ENCODE measurements at regions not wholly inside any gene's neighbourhood (a gene's known extent, or its start where the extent isn't known, plus 50 kb on each side); places are given as distances from the start of the nearest gene placed in this dataset.

GRCh38 chr16:86914876-86915717 lies 336.7 kb downstream of the FOXL1 start:
- H3K27ac ChIP-seq (ENCODE audit: low read depth in 1 of 2, low read length in 2 of 2) = no peak overlapping the region
- no peaks in the 10 kb centered on the region for H3K36me3 ChIP-seq (ENCODE audit: control insufficient read depth in 1 of 2, insufficient read depth in 2 of 2, low read length in 1 of 2)
- intact Hi-C loops (cut with DNase I) = no loop called here
- DNase-seq = no peak
- H3K27me3 ChIP-seq (ENCODE audit: control insufficient read depth in 1 of 2, insufficient read depth in 2 of 2, low read length in 1 of 2) = no peaks in the 10 kb centered on the region
- H3K4me3 ChIP-seq (ENCODE audit: low read length in 2 of 2) = no peak overlapping the region
- no peaks in the 10 kb centered on the region for H3K4me1 ChIP-seq (ENCODE audit: control insufficient read depth in 1 of 2, insufficient read depth in 2 of 2, low read length in 2 of 2)
- ATAC-seq (ENCODE audit: low FRiP score) = no peak
- H3K9me3 ChIP-seq (ENCODE audit: control insufficient read depth, low read length) = no peaks in the 10 kb centered on the region
- WGBS, 2 donors = 90 to 91% methylated on average over 18 of the region's 18 CpGs

GRCh38 chr16:86917471-86918365 lies 339.4 kb downstream of the FOXL1 start:
- H3K27me3 ChIP-seq (ENCODE audit: control insufficient read depth in 1 of 2, insufficient read depth in 2 of 2, low read length in 1 of 2) = no peaks in the 10 kb centered on the region
- H3K9me3 ChIP-seq (ENCODE audit: control insufficient read depth, low read length) = peaks cover 6% of the 10 kb centered on the region
- H3K27ac ChIP-seq (ENCODE audit: low read depth in 1 of 2, low read length in 2 of 2) = no peak overlapping the region
- DNase-seq (no peak), ATAC-seq (ENCODE audit: low FRiP score) (no peak)
- H3K4me1 ChIP-seq (ENCODE audit: control insufficient read depth in 1 of 2, insufficient read depth in 2 of 2, low read length in 2 of 2) = no peaks in the 10 kb centered on the region
- 96 to 98% methylated on average over 45 of the region's 45 CpGs for WGBS, 2 donors
- H3K4me3 ChIP-seq (ENCODE audit: low read length in 2 of 2) = no peak overlapping the region
- H3K36me3 ChIP-seq (ENCODE audit: control insufficient read depth in 1 of 2, insufficient read depth in 2 of 2, low read length in 1 of 2) = no peaks in the 10 kb centered on the region
- intact Hi-C loops (cut with DNase I) = no loop called here

GRCh38 chr16:86918637-86919036 lies 340.3 kb downstream of the FOXL1 start:
- Histone ChIP-seq H3K27ac (ENCODE audit: low read depth in 1 of 2, low read length in 2 of 2) (no peak overlapping the region), H3K27me3 (ENCODE audit: control insufficient read depth in 1 of 2, insufficient read depth in 2 of 2, low read length in 1 of 2) (no peaks in the 10 kb centered on the region), H3K4me3 (ENCODE audit: low read length in 2 of 2) (no peak overlapping the region), H3K4me1 (ENCODE audit: control insufficient read depth in 1 of 2, insufficient read depth in 2 of 2, low read length in 2 of 2) (no peaks in the 10 kb centered on the region), H3K36me3 (ENCODE audit: control insufficient read depth in 1 of 2, insufficient read depth in 2 of 2, low read length in 1 of 2) (no peaks in the 10 kb centered on the region), H3K9me3 (ENCODE audit: control insufficient read depth, low read length) (peaks cover 6% of the 10 kb centered on the region)
- DNase-seq (no peak), ATAC-seq (ENCODE audit: low FRiP score) (no peak)
- WGBS, 2 donors = 92 to 95% methylated on average over 9 of the region's 9 CpGs
- intact Hi-C loops (cut with DNase I) = no loop called here

- H3K27ac ChIP-seq (ENCODE audit: low read depth in 1 of 2, low read length in 2 of 2) = no peak overlapping the region
- H3K27me3 ChIP-seq (ENCODE audit: control insufficient read depth in 1 of 2, insufficient read depth in 2 of 2, low read length in 1 of 2) = no peaks in the 10 kb centered on the region
- no peak for DNase-seq
- H3K36me3 ChIP-seq (ENCODE audit: control insufficient read depth in 1 of 2, insufficient read depth in 2 of 2, low read length in 1 of 2) = no peaks in the 10 kb centered on the region
- H3K4me3 ChIP-seq (ENCODE audit: low read length in 2 of 2) = no peak overlapping the region
- ATAC-seq (ENCODE audit: low FRiP score) = no peak
- H3K4me1 ChIP-seq (ENCODE audit: control insufficient read depth in 1 of 2, insufficient read depth in 2 of 2, low read length in 2 of 2) = no peaks in the 10 kb centered on the region
- 89 to 92% methylated on average over 12 of the region's 12 CpGs for WGBS, 2 donors
- peaks cover 6% of the 10 kb centered on the region for H3K9me3 ChIP-seq (ENCODE audit: control insufficient read depth, low read length)
- intact Hi-C loops (cut with DNase I) = no loop called here
Measured at GRCh38 chr16:86919078-86919477, 340.7 kb downstream of the FOXL1 start.

DNA sequence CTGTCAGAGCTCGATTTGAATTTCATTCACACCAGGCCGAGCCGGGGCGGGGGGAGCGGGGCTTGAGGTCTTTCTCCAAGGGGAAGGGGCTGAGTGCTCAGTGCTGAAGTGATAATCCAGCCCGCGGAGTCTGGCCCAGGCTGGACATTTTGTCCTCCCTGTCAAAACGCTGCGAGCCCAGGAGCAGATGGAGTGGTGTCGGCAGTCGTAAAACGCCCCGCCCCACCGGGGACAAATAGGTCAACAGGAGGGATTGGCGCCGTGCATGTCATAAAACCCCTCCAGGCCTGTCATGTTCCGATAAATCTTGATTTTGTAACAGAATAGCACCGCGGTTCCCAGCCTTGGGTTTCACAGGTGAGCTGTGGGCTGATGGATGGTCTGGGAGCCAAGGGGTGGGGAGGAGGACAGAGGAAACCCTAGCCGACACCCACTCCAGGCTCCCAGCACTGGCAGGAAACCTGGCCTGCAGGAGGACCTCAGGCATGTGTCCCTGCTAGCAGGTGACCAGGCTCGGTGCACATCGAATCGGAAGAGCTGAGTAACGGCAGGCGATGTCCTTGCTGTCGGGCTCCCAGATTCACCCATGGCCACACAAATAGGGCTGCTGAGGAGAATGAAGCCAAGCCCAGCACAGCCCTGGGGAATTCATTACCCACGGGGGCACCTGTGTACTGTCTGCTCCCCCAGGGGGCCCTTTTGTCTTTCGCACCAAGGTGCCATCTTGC lies 341.4 kb downstream of the FOXL1 start:
- no peak for ATAC-seq (ENCODE audit: low FRiP score)
- 94% methylated on average over 28 of the region's 28 CpGs for WGBS, 2 donors
- H3K27ac ChIP-seq (ENCODE audit: low read depth in 1 of 2, low read length in 2 of 2) = no peak overlapping the region
- peaks cover 6% of the 10 kb centered on the region for H3K9me3 ChIP-seq (ENCODE audit: control insufficient read depth, low read length)
- H3K4me3 ChIP-seq (ENCODE audit: low read length in 2 of 2) = no peak overlapping the region
- intact Hi-C loops (cut with DNase I) = no loop called here
- DNase-seq = no peak
- no peaks in the 10 kb centered on the region for H3K36me3 ChIP-seq (ENCODE audit: control insufficient read depth in 1 of 2, insufficient read depth in 2 of 2, low read length in 1 of 2)
- H3K27me3 ChIP-seq (ENCODE audit: control insufficient read depth in 1 of 2, insufficient read depth in 2 of 2, low read length in 1 of 2) = no peaks in the 10 kb centered on the region
- H3K4me1 ChIP-seq (ENCODE audit: control insufficient read depth in 1 of 2, insufficient read depth in 2 of 2, low read length in 2 of 2) = no peaks in the 10 kb centered on the region

GRCh38 chr16:86921289-86921688 lies 342.9 kb downstream of the FOXL1 start:
- ATAC-seq (ENCODE audit: low FRiP score) (no peak), DNase-seq (no peak)
- 97 to 98% methylated on average over 4 of the region's 4 CpGs for WGBS, 2 donors
- intact Hi-C loops (cut with DNase I) = no loop called here
- Histone ChIP-seq H3K27ac (ENCODE audit: low read depth in 1 of 2, low read length in 2 of 2) (no peak overlapping the region), H3K4me1 (ENCODE audit: control insufficient read depth in 1 of 2, insufficient read depth in 2 of 2, low read length in 2 of 2) (no peaks in the 10 kb centered on the region), H3K9me3 (ENCODE audit: control insufficient read depth, low read length) (peaks cover 6% of the 10 kb centered on the region), H3K4me3 (ENCODE audit: low read length in 2 of 2) (no peak overlapping the region), H3K36me3 (ENCODE audit: control insufficient read depth in 1 of 2, insufficient read depth in 2 of 2, low read length in 1 of 2) (no peaks in the 10 kb centered on the region), H3K27me3 (ENCODE audit: control insufficient read depth in 1 of 2, insufficient read depth in 2 of 2, low read length in 1 of 2) (no peaks in the 10 kb centered on the region)

DNA sequence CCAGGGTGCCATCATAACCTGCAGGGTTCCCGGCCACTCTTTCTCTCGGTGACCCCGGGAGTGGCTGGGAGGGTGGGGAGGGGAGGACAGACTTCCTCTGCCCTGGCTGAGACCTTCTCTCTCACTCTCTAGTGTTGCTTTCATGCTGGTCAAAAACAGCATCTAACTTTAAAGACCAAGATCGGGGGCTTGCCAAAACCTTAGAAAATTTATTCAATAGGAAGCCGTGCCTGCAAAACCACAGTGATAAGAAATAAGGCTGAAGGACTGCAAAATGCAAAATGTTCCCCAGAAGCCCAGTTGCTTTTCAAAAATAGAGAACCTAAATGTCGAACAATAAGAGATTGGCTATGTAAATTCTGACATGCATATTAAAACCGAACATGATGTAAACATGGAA lies 344.0 kb downstream of the FOXL1 start:
- H3K36me3 ChIP-seq (ENCODE audit: control insufficient read depth in 1 of 2, insufficient read depth in 2 of 2, low read length in 1 of 2) = no peaks in the 10 kb centered on the region

DNA sequence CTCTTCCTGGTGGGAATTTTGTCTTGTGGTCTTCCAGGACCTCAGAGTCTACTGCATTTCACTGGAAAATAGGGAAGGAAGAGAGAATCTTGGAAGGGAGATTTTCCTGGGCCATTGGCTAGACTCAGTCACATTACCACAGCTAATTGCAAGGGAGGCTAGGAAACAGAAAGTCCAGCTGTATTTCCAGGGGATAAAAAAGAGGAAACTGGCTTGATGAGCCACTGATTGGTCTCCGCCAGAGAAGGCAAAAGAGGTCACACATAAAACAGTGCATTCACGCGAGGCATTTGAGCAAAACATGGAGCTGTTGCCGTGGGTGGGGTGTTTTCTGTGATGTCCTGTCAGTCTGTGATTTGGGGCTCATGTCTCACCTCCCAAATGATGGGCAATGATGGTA lies 345.3 kb downstream of the FOXL1 start:
- no peaks in the 10 kb centered on the region for H3K27me3 ChIP-seq (ENCODE audit: control insufficient read depth in 1 of 2, insufficient read depth in 2 of 2, low read length in 1 of 2)
- H3K4me1 ChIP-seq (ENCODE audit: control insufficient read depth in 1 of 2, insufficient read depth in 2 of 2, low read length in 2 of 2) = no peaks in the 10 kb centered on the region
- no peak for DNase-seq
- no peaks in the 10 kb centered on the region for H3K36me3 ChIP-seq (ENCODE audit: control insufficient read depth in 1 of 2, insufficient read depth in 2 of 2, low read length in 1 of 2)
- 92 to 98% methylated on average over 4 of the region's 4 CpGs for WGBS, 2 donors
- H3K9me3 ChIP-seq (ENCODE audit: control insufficient read depth, low read length) = peaks cover 6% of the 10 kb centered on the region
- H3K27ac ChIP-seq (ENCODE audit: low read depth in 1 of 2, low read length in 2 of 2) = no peak overlapping the region
- H3K4me3 ChIP-seq (ENCODE audit: low read length in 2 of 2) = no peak overlapping the region
- ATAC-seq (ENCODE audit: low FRiP score) = no peak
- intact Hi-C loops (cut with DNase I) = no loop called here

More for the DNA sequence above, 344.0 kb downstream of the FOXL1 start:
- 52 to 53% methylated on average over 7 of the region's 7 CpGs for WGBS, 2 donors
- H3K4me1 ChIP-seq (ENCODE audit: control insufficient read depth in 1 of 2, insufficient read depth in 2 of 2, low read length in 2 of 2) = no peaks in the 10 kb centered on the region
- no peak for DNase-seq
- intact Hi-C loops (cut with DNase I) = no loop called here
- no peak for ATAC-seq (ENCODE audit: low FRiP score)
- no peaks in the 10 kb centered on the region for H3K27me3 ChIP-seq (ENCODE audit: control insufficient read depth in 1 of 2, insufficient read depth in 2 of 2, low read length in 1 of 2)
- peaks cover 6% of the 10 kb centered on the region for H3K9me3 ChIP-seq (ENCODE audit: control insufficient read depth, low read length)
- no peak overlapping the region for H3K27ac ChIP-seq (ENCODE audit: low read depth in 1 of 2, low read length in 2 of 2)
- H3K4me3 ChIP-seq (ENCODE audit: low read length in 2 of 2) = no peak overlapping the region

Data from aorta (tissue), 5 donors.